Nucleus accumbens (tissue), 56 donors: ENCODE measurements at regions not wholly inside any gene's neighbourhood (a gene's known extent, or its start where the extent isn't known, plus 50 kb on each side); places are given as distances from the start of the nearest gene placed in this dataset.
"Not testable (repeated sequence)": the region's sequence is repeated elsewhere in the genome, so short reads cannot be mapped to it uniquely, and the experiment has no call there.

Experiments
- DNase-seq, 56 donors: peaks; one replicate each; lab custom pipeline; 2025; lab: John Stamatoyannopoulos, UW

DNA sequence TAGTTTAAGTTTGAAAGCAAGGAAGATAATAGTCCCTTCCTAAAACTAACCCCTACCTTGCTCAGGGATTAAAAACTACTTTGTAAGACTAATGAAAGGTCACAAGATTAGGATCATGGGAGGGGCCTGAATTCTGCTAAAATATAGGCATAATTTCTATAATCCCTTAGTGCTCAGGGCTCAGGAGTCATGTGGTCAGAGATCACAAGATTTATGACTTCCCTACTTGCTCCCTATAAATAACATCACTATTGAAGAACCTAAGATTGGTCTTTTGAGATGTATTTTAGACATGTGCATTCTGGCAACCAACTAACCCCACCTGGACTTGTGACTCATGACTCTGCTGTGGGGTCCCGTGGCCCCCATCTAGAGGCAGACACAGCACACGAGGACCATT lies 81.1 kb downstream of the STMND1 start:
- DNase-seq = no peak

- DNase-seq = no peak
These were observed 85.1 kb downstream of the STMND1 start for GRCh38 chr6:17186925-17187324.

GRCh38 chr6:17193106-17193775 lies 87.9 kb upstream of the RBM24 start:
- no peak for DNase-seq

DNA sequence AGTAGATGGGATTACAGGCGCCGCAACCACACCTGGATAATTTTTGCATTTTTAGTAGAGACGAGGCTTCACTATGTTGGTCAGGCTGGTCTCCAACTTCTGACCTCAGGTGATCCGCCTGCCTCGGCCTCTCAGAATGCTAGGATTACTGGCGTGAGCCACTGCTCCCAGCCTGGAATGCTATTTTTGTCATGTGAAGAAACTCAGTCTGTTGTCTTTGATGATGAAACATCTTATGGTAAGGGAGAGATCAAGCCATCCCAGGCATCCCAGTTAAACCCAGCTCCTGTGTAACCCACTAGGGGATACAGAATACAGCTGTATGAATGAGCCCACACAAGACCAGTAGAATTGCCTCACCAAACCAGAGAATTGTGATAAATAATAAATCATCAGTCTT lies 83.6 kb upstream of the RBM24 start:
- no peak for DNase-seq

- DNase-seq = no peak
These were observed 80.8 kb upstream of the RBM24 start for GRCh38 chr6:17200395-17200794.

GRCh38 chr6:17202526-17202925 lies 78.6 kb upstream of the RBM24 start:
- no peak for DNase-seq

- DNase-seq = no peak
These were observed 76.6 kb upstream of the RBM24 start for GRCh38 chr6:17204533-17204932.

DNA sequence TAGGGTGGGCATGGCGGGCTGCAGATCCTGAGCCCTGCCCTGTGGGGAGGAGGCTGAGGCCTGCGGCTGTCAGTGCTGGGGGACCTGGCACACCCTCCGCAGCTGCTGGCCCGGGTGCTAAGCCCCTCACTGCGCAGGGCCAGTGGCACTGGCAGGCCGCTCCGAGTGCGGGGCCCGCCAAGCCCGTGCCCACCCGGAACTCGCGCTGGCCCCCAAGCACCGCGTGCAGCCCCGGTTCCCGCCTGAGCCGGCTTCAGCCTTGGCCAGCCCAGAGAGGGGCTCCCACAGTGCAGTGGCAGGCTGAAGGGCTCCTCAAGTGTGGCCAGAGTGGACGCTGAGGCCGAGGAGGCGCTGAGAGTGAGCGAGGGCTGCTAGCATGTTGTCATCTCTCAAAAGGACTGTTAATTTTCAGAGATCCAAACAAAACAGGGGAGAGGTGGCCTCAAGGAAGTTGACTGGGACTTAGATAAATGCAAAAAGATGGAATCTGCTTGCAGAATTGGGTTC lies 74.5 kb upstream of the RBM24 start:
- DNase-seq = no peak

DNA sequence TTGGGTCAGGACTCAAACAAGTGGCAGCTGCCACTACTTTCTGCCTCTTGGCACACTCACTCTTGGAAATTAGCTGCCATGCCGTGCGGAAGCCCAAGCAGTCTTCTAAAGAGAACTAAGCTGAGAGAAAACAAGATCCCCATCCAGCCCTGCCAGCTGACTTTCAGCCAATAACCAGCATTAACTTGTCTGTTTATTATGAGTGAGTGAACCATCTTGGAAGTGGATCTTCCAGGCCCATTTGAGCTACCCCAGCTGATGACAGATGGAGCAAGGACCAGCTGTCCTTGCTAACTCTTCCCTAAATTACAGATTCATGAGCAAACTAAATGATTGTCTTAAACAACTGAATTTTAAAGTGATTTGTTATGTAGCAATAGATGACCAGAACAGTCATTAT lies 73.9 kb upstream of the RBM24 start:
- DNase-seq = no peak

- no peak for DNase-seq
These were observed 70.5 kb upstream of the RBM24 start for GRCh38 chr6:17210683-17211082.

- DNase-seq = no peak
These were observed 70.1 kb upstream of the RBM24 start for GRCh38 chr6:17211101-17211500.

DNA sequence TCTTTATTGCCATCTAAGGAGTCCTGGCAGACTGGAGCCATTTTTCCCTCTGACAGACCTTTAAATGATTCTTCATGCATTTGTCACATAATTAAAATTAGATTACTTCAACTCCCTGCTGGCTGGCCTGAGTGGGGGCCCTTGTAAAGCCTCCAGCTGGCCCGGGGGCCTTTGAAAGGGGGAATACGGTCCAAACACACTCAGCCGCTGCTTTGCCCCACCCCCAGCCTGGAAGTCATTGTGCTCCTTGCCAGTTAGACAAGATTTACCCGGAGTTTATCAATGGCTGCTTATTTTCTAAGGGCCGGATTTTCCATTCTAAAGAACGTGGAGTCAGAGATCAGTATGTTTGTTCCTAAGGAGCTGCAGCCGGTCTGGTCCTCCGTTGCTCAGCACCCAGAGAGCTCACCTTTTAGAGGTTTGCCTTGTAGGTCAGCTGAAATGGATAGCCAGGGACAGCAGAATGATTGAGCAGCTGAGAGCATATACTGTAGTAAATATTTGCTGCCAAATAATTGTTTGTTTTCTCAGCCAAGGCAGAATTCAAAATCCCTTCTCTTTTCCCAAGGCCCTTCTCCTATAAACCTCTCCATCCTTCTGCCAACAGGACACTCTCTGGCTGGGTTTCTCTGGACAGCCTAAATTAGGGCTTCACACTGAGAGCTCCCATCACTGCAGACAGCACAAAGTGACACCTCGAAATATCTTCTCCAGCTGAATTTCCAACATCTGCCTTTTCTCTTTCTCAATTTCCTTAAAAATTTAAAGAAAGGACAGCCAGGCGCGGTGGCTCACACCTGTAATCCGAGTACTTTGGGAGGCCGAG lies 68.4 kb upstream of the RBM24 start:
- DNase-seq = peak in 16 of 56 donors; percentile 0 to 30 (median 6)

DNA sequence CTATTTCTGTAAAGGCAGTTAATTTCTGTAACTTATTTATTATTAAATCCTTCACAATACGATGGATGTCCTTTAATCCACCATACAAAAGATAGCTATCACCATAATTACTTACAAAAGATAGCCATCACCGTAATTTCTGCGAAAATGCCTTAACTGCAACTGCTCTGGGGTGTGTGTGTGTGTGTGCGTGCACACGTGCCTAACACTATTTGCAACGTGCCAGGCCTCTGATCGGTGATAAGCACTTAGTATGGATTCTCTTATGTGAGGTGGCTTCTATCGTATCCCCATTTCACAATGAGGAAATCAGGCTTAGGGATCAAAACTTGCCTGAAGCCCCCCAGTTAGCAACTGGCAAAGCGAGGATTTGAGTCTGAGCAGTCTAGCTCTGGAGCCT lies 67.1 kb upstream of the RBM24 start:
- no peak for DNase-seq

DNA sequence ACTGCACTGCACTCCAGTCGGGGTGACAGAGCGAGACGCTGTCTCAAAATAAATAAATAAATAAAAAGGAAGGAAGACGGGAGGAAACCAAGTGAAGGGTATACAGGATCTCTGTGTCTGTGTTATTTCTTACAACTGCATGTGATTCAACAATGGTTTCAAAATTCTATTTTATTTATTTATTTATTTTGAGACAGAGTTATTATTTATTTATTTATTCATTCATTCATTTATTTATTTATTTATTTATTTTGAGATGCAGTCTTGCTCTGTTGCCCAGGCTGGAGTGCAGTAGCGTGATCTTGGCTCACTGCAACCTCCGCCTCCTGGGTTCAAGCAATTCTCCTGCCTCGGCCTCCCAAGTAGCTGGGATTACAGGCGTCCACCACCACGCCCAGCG lies 64.2 kb upstream of the RBM24 start:
- not testable (repeated sequence) for DNase-seq

DNA sequence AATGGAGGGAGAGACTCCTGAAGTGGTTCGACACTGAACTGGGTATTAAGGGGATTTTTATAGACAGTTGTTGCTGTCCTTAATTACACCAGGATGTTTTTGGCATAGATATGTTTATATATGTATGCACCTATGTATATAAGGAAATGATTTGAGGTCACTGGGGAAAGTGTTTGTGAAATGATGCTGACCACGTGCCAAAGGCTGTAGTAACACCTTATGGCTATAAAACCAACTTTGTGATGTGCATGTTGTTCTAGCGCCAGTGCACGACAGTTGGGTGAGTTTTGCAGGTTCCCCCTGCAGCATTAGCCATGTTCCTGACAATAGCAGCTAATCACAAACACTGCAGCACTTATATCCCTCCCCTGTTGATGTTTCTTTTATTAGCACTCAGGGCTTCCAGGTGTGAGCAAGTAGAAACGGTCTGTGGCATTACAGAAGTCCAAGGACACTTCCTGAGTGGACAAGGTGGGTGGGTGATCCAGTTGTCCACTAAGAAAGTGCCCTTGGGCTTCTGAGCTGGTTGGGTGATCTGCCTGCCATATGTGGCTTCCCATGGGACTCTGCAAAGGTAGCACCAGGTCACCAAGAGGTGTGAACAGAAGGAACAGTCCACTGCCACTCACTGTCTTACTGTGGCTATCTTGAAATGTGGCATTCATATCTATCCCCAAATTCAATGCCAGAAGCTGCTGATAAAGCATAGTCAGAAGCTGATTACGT lies 63.0 kb upstream of the RBM24 start:
- no peak for DNase-seq

- no peak for DNase-seq
These were observed 62.4 kb upstream of the RBM24 start for GRCh38 chr6:17218749-17219093.

DNA sequence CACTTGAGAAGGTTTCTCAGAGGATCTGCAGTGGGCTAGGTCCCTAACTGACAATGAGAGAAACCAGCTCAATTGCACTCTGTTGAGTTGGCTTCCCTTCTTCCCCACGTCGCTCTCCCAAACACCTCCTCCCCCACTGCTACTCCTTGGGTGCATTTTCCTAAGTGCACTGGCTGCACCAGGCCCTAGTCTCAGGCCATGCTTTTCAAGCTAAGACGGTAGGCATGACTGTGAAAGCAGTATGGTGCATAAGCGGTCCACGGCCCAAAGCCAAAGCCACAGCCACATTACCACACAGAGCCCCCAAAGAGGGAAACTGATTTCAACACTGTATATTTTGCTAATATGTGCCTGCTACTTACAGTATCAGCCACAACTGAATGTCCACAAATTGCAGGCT lies 62.1 kb upstream of the RBM24 start:
- no peak for DNase-seq

DNA sequence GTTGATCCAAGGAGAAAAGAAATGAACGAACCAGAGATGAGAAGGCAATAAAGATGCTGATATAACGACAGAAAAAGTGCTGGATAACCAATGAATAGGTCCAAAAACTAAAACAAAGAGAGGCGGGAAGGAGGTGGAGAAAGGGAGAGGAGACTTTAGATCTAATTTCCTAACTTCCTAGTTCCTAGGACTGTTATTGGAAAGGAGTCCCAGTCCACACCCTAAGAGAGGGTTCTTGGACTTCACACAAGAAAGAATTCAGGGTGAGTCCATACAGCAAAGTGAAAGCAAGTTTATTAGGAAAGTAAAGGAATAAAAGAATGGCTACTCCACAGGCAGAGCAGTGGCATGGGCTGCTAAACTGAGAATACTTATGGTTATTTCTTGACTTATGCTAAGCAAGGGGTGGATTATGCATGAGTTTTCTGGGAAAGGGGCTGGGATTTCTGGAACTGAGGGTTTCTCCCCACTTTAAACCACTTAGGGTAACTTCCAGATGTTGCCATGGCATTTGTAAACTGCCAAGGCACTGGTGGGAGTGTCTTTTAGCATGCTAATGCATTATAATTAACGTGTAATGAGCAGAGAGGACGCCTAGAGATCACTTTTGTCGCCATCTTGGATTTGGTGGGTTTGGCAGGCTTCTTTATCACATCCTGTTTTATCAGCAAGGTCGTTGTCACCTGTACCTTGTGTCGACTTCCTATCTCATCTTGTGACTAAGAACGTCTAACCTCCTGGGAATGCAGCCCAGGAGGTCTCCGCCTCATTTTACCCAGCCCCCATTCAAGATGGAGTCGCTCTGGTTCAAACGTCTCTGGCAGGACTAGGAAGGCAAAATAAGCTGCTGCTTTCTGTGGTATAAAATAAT lies 60.9 kb upstream of the RBM24 start:
- no peak for DNase-seq

DNA sequence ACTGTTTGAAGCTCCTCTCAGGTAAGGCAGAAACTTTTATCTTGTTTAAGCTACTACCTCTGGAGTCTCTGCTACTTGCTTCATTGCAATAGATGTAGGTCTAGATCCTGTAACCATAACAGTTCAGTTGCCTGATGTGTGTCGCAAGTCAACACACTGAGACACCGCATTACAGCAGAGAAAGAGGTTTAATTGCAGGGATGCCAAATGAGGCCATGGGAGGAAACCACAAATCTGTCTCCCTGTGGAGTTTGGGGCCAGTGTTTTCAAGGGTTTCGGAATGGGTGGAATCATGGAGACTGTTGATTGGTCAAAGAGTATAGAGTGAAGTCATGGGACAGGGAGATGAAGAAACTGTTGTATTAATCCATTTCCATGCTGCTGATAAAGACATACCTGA lies 57.1 kb upstream of the RBM24 start:
- no peak for DNase-seq

GRCh38 chr6:17224501-17224900 lies 56.7 kb upstream of the RBM24 start:
- DNase-seq = not testable (repeated sequence)
